ENCODE measurements at regions not wholly inside any gene's neighbourhood (a gene's known extent, or its start where the extent isn't known, plus 50 kb on each side); places are given as distances from the start of the nearest gene placed in this dataset.

- ChIA-PET POLR2A (ENCODE audit: low non-redundant PET) (no interaction called here), CTCF (no interaction called here)
- H3K27ac ChIP-seq, result no peak overlapping the region
Measured at GRCh38 chr6:11650711-11651110, 113.2 kb downstream of the TMEM170B start.

GRCh38 chr6:11653028-11653583 is 115.6 kb downstream of the TMEM170B start:
- CTCF ChIA-PET, result no interaction called here

More at GRCh38 chr6:11650711-11651110, 113.2 kb downstream of the TMEM170B start:
- no peak for TF ChIP-seq CTCF (conservative IDR thresholded peaks at IDR 0.05; ENCODE audit: low read depth)
- DNase-seq (ENCODE audit: low spot score), result no peak

GRCh38 chr6:11654876-11655275 is 117.3 kb downstream of the TMEM170B start:
- H3K27ac ChIP-seq, result no peak overlapping the region
- no peak for TF ChIP-seq CTCF (conservative IDR thresholded peaks at IDR 0.05; ENCODE audit: low read depth)
- ChIA-PET POLR2A (ENCODE audit: low non-redundant PET) (interaction anchor here (0.7 kb wide), 1 partner anchor 948 kb away, joined by 3 read pairs; no protein-coding TSS in a partner anchor), CTCF (interaction anchor here (0.6 to 2.8 kb wide), 10 partner anchors 40 to 949 kb away, joined by 3 to 32 read pairs (median 4); no protein-coding TSS in a partner anchor)
- DNase-seq (ENCODE audit: low spot score), result no peak

More at GRCh38 chr6:11653028-11653583, 115.6 kb downstream of the TMEM170B start:
- no peak overlapping the region for H3K27ac ChIP-seq
- TF ChIP-seq CTCF (conservative IDR thresholded peaks at IDR 0.05; ENCODE audit: low read depth), result no peak
- POLR2A ChIA-PET (ENCODE audit: low non-redundant PET), result no interaction called here
- peak; percentile 17 for DNase-seq (ENCODE audit: low spot score)

- no peak for DNase-seq (ENCODE audit: low spot score)
- TF ChIP-seq CTCF (conservative IDR thresholded peaks at IDR 0.05; ENCODE audit: low read depth), result no peak
- H3K27ac ChIP-seq, result no peak overlapping the region
- ChIA-PET POLR2A (ENCODE audit: low non-redundant PET) (no interaction called here), CTCF (interaction anchor here (0.5 to 2.8 kb wide), 16 partner anchors 9 to 962 kb away, joined by 3 to 32 read pairs (median 3); no protein-coding TSS in a partner anchor)
Measured at GRCh38 chr6:11656491-11656890, 118.9 kb downstream of the TMEM170B start.

- no peak for DNase-seq (ENCODE audit: low spot score)
- no peak overlapping the region for H3K27ac ChIP-seq
- no peak for TF ChIP-seq CTCF (conservative IDR thresholded peaks at IDR 0.05; ENCODE audit: low read depth)
- POLR2A ChIA-PET (ENCODE audit: low non-redundant PET), result no interaction called here
- CTCF ChIA-PET, result no interaction called here
Measured at GRCh38 chr6:11659757-11660156, 118.8 kb downstream of the ADTRP start.

- no peak for DNase-seq (ENCODE audit: low spot score)
- ChIA-PET POLR2A (ENCODE audit: low non-redundant PET) (no interaction called here), CTCF (no interaction called here)
- TF ChIP-seq CTCF (conservative IDR thresholded peaks at IDR 0.05; ENCODE audit: low read depth), result no peak
- no peak overlapping the region for H3K27ac ChIP-seq
Measured at GRCh38 chr6:11662323-11662722, 116.3 kb downstream of the ADTRP start.
